ENCODE measurements at regions not wholly inside any gene's neighbourhood (a gene's known extent, or its start where the extent isn't known, plus 50 kb on each side); places are given as distances from the start of the nearest gene placed in this dataset.

- H3K4me1 Mint-ChIP-seq: no peaks in the 10 kb centered on the region
- ATAC-seq (replicated peaks in 1 of 4) (no peak), DNase-seq (no peak)
- Histone ChIP-seq H3K27me3 (replicated peaks in 1 of 2; ENCODE audit: control insufficient read depth in 2 of 2, extremely low read depth in 1 of 2, insufficient read depth in 2 of 2, low read length in 1 of 2) (no peaks in the 10 kb centered on the region), H3K27ac (ENCODE audit: low read length) (no peak overlapping the region), H3K36me3 (ENCODE audit: control insufficient read depth in 2 of 2, extremely low read depth in 1 of 2, insufficient read depth in 1 of 2, low read length in 1 of 2) (no peaks in the 10 kb centered on the region), H3K4me1 (ENCODE audit: control insufficient read depth in 1 of 2, extremely low read depth in 1 of 2, insufficient read depth in 2 of 2, low read length in 2 of 2) (no peaks in the 10 kb centered on the region), H3K4me3 (ENCODE audit: control insufficient read depth in 1 of 2, extremely low read depth in 1 of 2, low read length in 1 of 2) (no peak overlapping the region), H3K9me3 (no peaks in the 10 kb centered on the region)
- H3K27me3 Mint-ChIP-seq: peaks cover 3 to 4% of the 10 kb centered on the region in 2 donors
- 80% methylated on average over 1 of the region's 2 CpGs for whole genome bisulfite sequencing (ENCODE audit: insufficient coverage)
- ChIA-PET POLR2A (no interaction called here), CTCF (no interaction called here)
- H3K27ac Mint-ChIP-seq: no peak overlapping the region
- H3K36me3 Mint-ChIP-seq: no peaks in the 10 kb centered on the region
- H3K9me3 Mint-ChIP-seq: peaks cover 0 to 4% (median 3%) of the 10 kb centered on the region in 3 donors
- no peak overlapping the region for H3K4me3 Mint-ChIP-seq
Observed at GRCh38 chr2:167322795-167323194, 434.5 kb downstream of the XIRP2 start.

- no peak for DNase-seq
- Histone ChIP-seq H3K27me3 (replicated peaks in 1 of 2; ENCODE audit: control insufficient read depth in 2 of 2, extremely low read depth in 1 of 2, insufficient read depth in 2 of 2, low read length in 1 of 2) (no peaks in the 10 kb centered on the region), H3K36me3 (ENCODE audit: control insufficient read depth in 2 of 2, extremely low read depth in 1 of 2, insufficient read depth in 1 of 2, low read length in 1 of 2) (no peaks in the 10 kb centered on the region), H3K9me3 (no peaks in the 10 kb centered on the region), H3K4me1 (ENCODE audit: control insufficient read depth in 1 of 2, extremely low read depth in 1 of 2, insufficient read depth in 2 of 2, low read length in 2 of 2) (no peaks in the 10 kb centered on the region), H3K27ac (ENCODE audit: low read length) (no peak overlapping the region), H3K4me3 (ENCODE audit: control insufficient read depth in 1 of 2, extremely low read depth in 1 of 2, low read length in 1 of 2) (no peak overlapping the region)
- ChIA-PET POLR2A (no interaction called here), CTCF (no interaction called here)
- no peaks in the 10 kb centered on the region for H3K4me1 Mint-ChIP-seq
- no peak overlapping the region for H3K4me3 Mint-ChIP-seq
- no peaks in the 10 kb centered on the region for H3K36me3 Mint-ChIP-seq
- no peak for ATAC-seq (replicated peaks in 1 of 4)
- H3K27ac Mint-ChIP-seq: no peak overlapping the region
- WGBS (ENCODE audit: insufficient coverage): no CpG with 5 or more reads among the region's 2 CpGs
- no peaks in the 10 kb centered on the region for H3K9me3 Mint-ChIP-seq
- H3K27me3 Mint-ChIP-seq: peaks cover 4 to 8% of the 10 kb centered on the region in 2 donors
Observed at GRCh38 chr2:167318581-167318980, 430.3 kb downstream of the XIRP2 start.

- no peaks in the 10 kb centered on the region for H3K36me3 Mint-ChIP-seq
- ATAC-seq (replicated peaks in 1 of 4) (no peak), DNase-seq (no peak)
- Histone ChIP-seq H3K4me1 (ENCODE audit: control insufficient read depth in 1 of 2, extremely low read depth in 1 of 2, insufficient read depth in 2 of 2, low read length in 2 of 2) (no peaks in the 10 kb centered on the region), H3K4me3 (ENCODE audit: control insufficient read depth in 1 of 2, extremely low read depth in 1 of 2, low read length in 1 of 2) (no peak overlapping the region), H3K27me3 (replicated peaks in 1 of 2; ENCODE audit: control insufficient read depth in 2 of 2, extremely low read depth in 1 of 2, insufficient read depth in 2 of 2, low read length in 1 of 2) (no peaks in the 10 kb centered on the region), H3K9me3 (no peaks in the 10 kb centered on the region), H3K36me3 (ENCODE audit: control insufficient read depth in 2 of 2, extremely low read depth in 1 of 2, insufficient read depth in 1 of 2, low read length in 1 of 2) (no peaks in the 10 kb centered on the region), H3K27ac (ENCODE audit: low read length) (no peak overlapping the region)
- no peaks in the 10 kb centered on the region for H3K9me3 Mint-ChIP-seq
- WGBS (ENCODE audit: insufficient coverage): 78% methylated on average over 1 of the region's 1 CpG
- no peak overlapping the region for H3K4me3 Mint-ChIP-seq
- ChIA-PET POLR2A (no interaction called here), CTCF (no interaction called here)
- no peaks in the 10 kb centered on the region for H3K27me3 Mint-ChIP-seq
- no peaks in the 10 kb centered on the region for H3K4me1 Mint-ChIP-seq
- H3K27ac Mint-ChIP-seq: no peak overlapping the region
Observed at GRCh38 chr2:167310442-167310841, 422.2 kb downstream of the XIRP2 start.

Data from T-cell (primary cell).